Stomach (tissue), 8 donors: ENCODE measurements at regions not wholly inside any gene's neighbourhood (a gene's known extent, or its start where the extent isn't known, plus 50 kb on each side); places are given as distances from the start of the nearest gene placed in this dataset.
A peak's percentile ranks its signal among the peaks of the same experiment; 100 is the strongest.

Experiments
- DNase-seq, 2 donors: peaks; one replicate each; pipeline versions ENCODE4 v3.0.0 to v3.0.0-alpha.2; 2013 to 2019
- H3K27ac ChIP-seq, 5 donors: fragments of 200-600 bp in 4 of 5; sonication (generic) in 4 of 5; one replicate each; pipeline ENCODE4 v1.5.1; 2013 to 2019; ENCODE audit warnings: mild to moderate bottlenecking in 1 of 5, moderate library complexity in 1 of 5
- H3K27me3 ChIP-seq, 3 donors: fragments of 200-600 bp; sonication (generic); one replicate each; pipeline ENCODE4 v1.5.1; 2017 to 2019; ENCODE audit warnings: mixed run types in 1 of 3
- H3K36me3 ChIP-seq, 4 donors: fragments of 200-600 bp; sonication (generic); 1 replicate in 3 of 4; 2 replicates in 1 of 4; pipeline ENCODE4 v1.5.1; 2016 to 2019
- H3K4me1 ChIP-seq, 4 donors: fragments of 200-600 bp; sonication (generic); one replicate each; pipeline ENCODE4 v1.5.1; 2016 to 2019
- H3K4me3 ChIP-seq, 4 donors: fragments of 200-600 bp; sonication (generic) in 3 of 4; one replicate each; pipeline ENCODE4 v1.5.1; 2016 to 2019; ENCODE audit warnings: mild to moderate bottlenecking in 1 of 4
- H3K9me3 ChIP-seq, 4 donors: fragments of 200-600 bp; sonication (generic); one replicate each; pipeline ENCODE4 v1.5.1; 2016 to 2019
- EP300 ChIP-seq: sonication (generic); formaldehyde crosslinking; IDR thresholded peaks from one replicate; pipeline ENCODE4 v1.6.1; 2017; ENCODE audit warnings: antibody characterized with exemption
- POLR2A ChIP-seq, 4 donors: fragments of 450-650 bp; IDR thresholded peaks; one replicate each; pipeline ENCODE4 v1.6.1; 2016; ENCODE audit warnings: antibody characterized with exemption in 4 of 4, control low read depth in 2 of 4, mild to moderate bottlenecking in 1 of 4, moderate library complexity in 1 of 4
- POLR2AphosphoS5 ChIP-seq, 3 donors: sonication (generic); formaldehyde crosslinking; IDR thresholded peaks; one replicate each; pipeline ENCODE4 v1.6.1; 2016; ENCODE audit warnings: antibody characterized with exemption in 3 of 3
- WGBS, 5 donors: extraction: QIAGEN DNeasy Blood & Tissue Kit in 3 of 5; methylation state at CpG; one replicate each; pipeline versions ENCODE4 v1.1.5 to v1.1.7; 2013 to 2018; 5-methylcytosine and 5-hydroxymethylcytosine counted together
- intact Hi-C: fragments of 100-400 bp; cut with DNase I; formaldehyde crosslinking; loops from one replicate; pipeline ENCODE4 v1.15.1; 2023; ENCODE audit warnings: low total_unique reads
- TF ChIP-seq, protein P1 (sequence below), 7 experiments: fragments of 450-650 bp in 4 of 7; fragments of 200-600 bp in 3 of 7; sonication (generic) in 3 of 7; IDR thresholded peaks; one replicate each; pipeline ENCODE4 v1.5.1; 2016 to 2019; ENCODE audit warnings: antibody characterized with exemption in 7 of 7, control low read depth in 2 of 7, mild to moderate bottlenecking in 1 of 7
- donor health status: healthy with polysubstance abuse.
- donor health status: Bipolar disorder and iron deficiency.
- donor health status: healthy.

DNA sequence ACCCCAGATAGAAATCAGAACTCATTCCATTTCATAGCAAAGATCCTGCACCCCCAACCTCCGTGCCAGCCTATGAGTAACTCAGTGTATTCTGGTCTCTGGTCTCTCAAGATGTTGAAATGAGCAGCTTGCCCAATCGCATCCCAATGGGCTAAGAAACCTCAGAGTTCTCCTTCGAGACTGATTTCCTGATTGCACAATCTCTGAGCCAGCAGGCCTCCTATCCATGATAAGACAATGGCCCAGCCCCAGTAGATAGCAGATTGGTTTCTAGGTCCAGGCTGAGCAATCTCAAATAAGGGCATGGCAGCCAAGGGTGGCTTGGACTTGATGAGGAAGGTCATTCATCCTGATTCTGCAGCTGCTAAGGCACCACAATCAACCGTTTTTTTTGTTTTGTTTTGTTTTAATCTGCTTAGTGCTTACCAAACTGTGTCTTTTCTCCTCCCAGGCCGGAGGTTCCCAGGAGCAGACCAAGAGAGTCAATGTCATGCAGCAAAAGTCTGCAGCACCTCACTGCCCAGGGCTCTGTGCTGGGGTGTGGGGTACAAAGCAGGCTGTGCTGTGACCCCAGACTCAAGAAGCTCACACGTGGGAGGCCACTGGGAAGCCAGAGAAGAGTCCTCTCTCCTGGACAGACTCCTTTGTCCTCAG lies 125.1 kb upstream of the NXT1 start:
- Histone ChIP-seq H3K4me3 (no peak overlapping the region), H3K36me3 (no peaks in the 10 kb centered on the region), H3K27me3 (no peaks in the 10 kb centered on the region), H3K9me3 (peaks cover 0 to 24% (median 22%) of the 10 kb centered on the region in 4 donors), H3K27ac (peak overlapping the region; percentile 15 to 63 (median 49)), H3K4me1 (no peaks in the 10 kb centered on the region)
- WGBS, 5 donors: 46 to 51% (median 50%) methylated on average over 6 of the region's 6 CpGs
- peak in 1 of 2 donors; percentile 67 for DNase-seq
- TF ChIP-seq, protein P1, sequence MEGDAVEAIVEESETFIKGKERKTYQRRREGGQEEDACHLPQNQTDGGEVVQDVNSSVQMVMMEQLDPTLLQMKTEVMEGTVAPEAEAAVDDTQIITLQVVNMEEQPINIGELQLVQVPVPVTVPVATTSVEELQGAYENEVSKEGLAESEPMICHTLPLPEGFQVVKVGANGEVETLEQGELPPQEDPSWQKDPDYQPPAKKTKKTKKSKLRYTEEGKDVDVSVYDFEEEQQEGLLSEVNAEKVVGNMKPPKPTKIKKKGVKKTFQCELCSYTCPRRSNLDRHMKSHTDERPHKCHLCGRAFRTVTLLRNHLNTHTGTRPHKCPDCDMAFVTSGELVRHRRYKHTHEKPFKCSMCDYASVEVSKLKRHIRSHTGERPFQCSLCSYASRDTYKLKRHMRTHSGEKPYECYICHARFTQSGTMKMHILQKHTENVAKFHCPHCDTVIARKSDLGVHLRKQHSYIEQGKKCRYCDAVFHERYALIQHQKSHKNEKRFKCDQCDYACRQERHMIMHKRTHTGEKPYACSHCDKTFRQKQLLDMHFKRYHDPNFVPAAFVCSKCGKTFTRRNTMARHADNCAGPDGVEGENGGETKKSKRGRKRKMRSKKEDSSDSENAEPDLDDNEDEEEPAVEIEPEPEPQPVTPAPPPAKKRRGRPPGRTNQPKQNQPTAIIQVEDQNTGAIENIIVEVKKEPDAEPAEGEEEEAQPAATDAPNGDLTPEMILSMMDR (IDR thresholded peaks at IDR 0.05): no peak
- TF ChIP-seq POLR2AphosphoS5 (IDR thresholded peaks at IDR 0.05): peak in 2 of 3 donors; percentile 55 to 81
- intact Hi-C loops: no loop called here

DNA sequence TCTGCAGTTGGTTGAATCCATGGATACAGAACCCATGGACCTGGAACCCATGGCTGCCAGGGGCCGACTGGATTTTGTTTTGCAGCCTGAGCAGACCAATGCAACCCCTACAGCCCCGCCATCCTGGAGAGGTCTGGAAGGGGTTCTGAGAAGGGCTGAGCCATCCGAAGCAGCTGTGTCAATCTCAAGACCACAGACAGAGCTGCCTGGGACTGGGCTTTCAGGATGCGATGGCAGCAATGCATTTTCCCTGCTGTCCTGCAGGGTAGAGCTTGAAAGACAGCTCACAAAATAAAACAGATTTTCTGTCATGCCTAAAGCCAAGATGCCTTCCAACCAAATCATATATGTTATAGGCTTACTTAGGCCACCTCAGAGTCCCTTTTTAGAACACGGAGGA lies 125.8 kb upstream of the NXT1 start:
- no peaks in the 10 kb centered on the region for H3K27me3 ChIP-seq
- TF ChIP-seq POLR2AphosphoS5 (IDR thresholded peaks at IDR 0.05) (no peak), POLR2A (IDR thresholded peaks at IDR 0.05) (no peak), EP300 (no peak)
- TF ChIP-seq, protein P1 (IDR thresholded peaks at IDR 0.05): no peak
- intact Hi-C loops: no loop called here
- no peaks in the 10 kb centered on the region for H3K4me1 ChIP-seq
- WGBS, 5 donors: 80 to 92% (median 88%) methylated on average over 5 of the region's 5 CpGs
- peak overlapping the region in 4 of 5 donors; percentile 15 to 63 (median 45) for H3K27ac ChIP-seq
- H3K4me3 ChIP-seq: no peak overlapping the region
- no peaks in the 10 kb centered on the region for H3K36me3 ChIP-seq
- peaks cover 0 to 26% (median 23%) of the 10 kb centered on the region in 4 donors for H3K9me3 ChIP-seq
- no peak for DNase-seq

DNA sequence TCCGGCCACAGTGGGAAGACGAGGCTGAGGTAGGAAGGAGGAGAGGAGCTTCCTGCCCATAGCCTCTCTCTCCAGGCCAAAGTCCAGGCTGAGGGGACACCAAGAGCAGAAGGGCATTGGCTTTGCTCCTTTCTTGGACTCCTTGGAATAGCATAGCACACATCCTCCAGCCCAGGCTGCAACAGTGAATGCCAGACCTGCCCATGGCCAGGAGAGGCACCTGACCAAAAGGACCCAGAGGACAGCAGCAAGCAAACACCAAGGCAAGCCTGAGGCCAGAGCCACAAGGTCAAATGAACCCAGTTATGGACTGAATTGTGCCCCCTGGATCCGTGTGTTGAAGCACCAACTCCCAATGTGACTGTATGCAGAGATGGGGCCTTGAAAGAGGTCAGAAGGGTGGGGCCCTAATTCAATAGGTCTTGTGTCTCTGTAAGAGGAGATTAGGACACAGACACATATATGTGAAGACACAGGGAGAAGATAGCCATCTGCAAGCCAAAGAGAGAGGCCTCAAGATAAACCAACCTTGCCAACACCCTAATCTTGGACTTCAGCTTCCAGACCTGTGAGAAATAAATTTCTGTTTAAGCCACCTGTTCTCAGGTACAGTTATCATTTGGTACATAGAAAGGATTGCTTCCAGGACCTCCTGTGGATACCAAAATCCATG lies 126.5 kb upstream of the NXT1 start:
- H3K4me1 ChIP-seq: no peaks in the 10 kb centered on the region
- TF ChIP-seq, protein P1 (IDR thresholded peaks at IDR 0.05): no peak
- no peak for TF ChIP-seq POLR2AphosphoS5 (IDR thresholded peaks at IDR 0.05)
- TF ChIP-seq EP300: no peak
- no peak for TF ChIP-seq POLR2A (IDR thresholded peaks at IDR 0.05)
- 80 to 92% (median 84%) methylated on average over 3 of the region's 3 CpGs for WGBS, 5 donors
- H3K27ac ChIP-seq: no peak overlapping the region
- no peaks in the 10 kb centered on the region for H3K36me3 ChIP-seq
- DNase-seq: no peak
- H3K9me3 ChIP-seq: peaks cover 0 to 26% (median 25%) of the 10 kb centered on the region in 4 donors
- H3K4me3 ChIP-seq: no peak overlapping the region
- no peaks in the 10 kb centered on the region for H3K27me3 ChIP-seq
- intact Hi-C loops: no loop called here

DNA sequence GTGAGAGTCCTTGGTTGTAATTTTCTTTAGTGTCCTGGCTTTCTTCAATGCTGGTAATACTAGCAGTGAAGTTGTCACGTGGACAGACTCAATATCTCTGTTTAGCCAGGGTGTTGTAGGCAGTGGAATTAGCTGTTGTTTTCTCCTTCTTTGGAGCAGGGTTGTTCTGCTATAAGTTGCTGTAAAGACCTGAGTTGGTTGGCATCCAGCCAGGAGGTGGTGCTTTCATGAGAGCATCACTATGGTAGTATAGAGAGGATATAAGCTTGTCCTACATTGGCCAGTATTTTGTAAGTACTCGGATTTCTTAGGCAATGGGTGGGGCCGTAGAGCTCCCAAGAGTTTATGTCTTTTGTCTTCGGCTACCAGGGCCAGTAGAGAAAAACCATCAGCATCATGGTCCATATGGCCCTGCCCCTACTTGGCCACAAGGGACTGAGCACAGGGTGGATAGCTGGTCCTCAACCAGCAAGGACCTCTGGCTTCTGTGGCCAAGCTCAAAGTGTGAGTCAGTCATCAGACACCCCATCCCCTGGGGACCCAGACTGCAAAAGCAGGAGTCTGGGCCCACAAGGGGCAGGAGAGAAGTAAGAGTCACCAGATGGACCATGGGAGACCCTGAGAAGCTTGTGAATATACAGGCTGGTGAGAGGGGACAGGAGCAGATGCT lies 127.9 kb upstream of the NXT1 start:
- no peak for DNase-seq
- H3K27ac ChIP-seq: no peak overlapping the region
- 80 to 88% (median 87%) methylated on average over 4 of the region's 4 CpGs for WGBS, 5 donors
- H3K36me3 ChIP-seq: no peaks in the 10 kb centered on the region
- H3K27me3 ChIP-seq: no peaks in the 10 kb centered on the region
- no peaks in the 10 kb centered on the region for H3K4me1 ChIP-seq
- TF ChIP-seq, protein P1 (IDR thresholded peaks at IDR 0.05): no peak
- TF ChIP-seq EP300: no peak
- TF ChIP-seq POLR2A (IDR thresholded peaks at IDR 0.05): no peak
- no peak for TF ChIP-seq POLR2AphosphoS5 (IDR thresholded peaks at IDR 0.05)
- intact Hi-C loops: no loop called here
- H3K9me3 ChIP-seq: peaks cover 0 to 35% (median 28%) of the 10 kb centered on the region in 4 donors
- H3K4me3 ChIP-seq: no peak overlapping the region
